C4-2B (cell line): ENCODE measurements at regions not wholly inside any gene's neighbourhood (a gene's known extent, or its start where the extent isn't known, plus 50 kb on each side); places are given as distances from the start of the nearest gene placed in this dataset.

Experiments used
- H3K27ac ChIP-seq: fragments of 450-650 bp; 2 replicates; pipeline ENCODE4 v1.5.1; 2017
- ZFX ChIP-seq: fragments of 450-650 bp; IDR thresholded peaks from 2 replicates; pipeline ENCODE4 v1.6.1; 2017
- TF ChIP-seq, protein P1 (sequence below): fragments of 450-650 bp; conservative IDR thresholded peaks from 2 replicates; pipeline ENCODE4 v1.5.1; 2017; ENCODE audit warnings: mild to moderate bottlenecking

DNA sequence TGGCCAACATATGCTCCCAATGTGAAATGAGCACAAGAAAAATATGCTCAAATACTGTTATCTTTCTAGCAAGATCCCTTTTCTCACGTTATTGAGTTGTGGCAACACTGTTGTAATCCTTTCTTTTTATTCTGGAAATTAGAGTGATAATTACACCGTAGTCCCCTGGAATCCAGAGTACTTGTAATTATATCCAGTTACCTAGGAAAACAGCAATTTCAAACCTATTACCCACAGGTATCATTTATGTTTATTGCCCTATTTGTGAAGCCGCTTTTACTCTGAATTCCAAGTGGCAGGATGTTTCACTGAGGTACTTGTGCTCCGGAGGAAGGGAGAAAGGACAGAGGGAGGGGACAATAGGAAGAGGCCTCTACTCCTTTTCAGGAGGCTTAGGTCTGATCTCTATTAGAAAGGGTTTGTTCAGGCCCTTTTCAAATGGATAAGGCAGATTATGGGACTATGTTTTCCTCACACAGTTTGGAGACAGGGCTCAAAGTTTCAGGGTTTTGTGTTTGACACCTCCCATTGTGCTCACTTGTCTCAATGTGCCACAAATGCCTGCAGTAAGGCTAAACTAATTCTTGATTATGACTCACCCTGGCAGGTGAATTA lies 646.6 kb downstream of the TUSC7 start:
- TF ChIP-seq ZFX = no peak
- TF ChIP-seq, protein P1, sequence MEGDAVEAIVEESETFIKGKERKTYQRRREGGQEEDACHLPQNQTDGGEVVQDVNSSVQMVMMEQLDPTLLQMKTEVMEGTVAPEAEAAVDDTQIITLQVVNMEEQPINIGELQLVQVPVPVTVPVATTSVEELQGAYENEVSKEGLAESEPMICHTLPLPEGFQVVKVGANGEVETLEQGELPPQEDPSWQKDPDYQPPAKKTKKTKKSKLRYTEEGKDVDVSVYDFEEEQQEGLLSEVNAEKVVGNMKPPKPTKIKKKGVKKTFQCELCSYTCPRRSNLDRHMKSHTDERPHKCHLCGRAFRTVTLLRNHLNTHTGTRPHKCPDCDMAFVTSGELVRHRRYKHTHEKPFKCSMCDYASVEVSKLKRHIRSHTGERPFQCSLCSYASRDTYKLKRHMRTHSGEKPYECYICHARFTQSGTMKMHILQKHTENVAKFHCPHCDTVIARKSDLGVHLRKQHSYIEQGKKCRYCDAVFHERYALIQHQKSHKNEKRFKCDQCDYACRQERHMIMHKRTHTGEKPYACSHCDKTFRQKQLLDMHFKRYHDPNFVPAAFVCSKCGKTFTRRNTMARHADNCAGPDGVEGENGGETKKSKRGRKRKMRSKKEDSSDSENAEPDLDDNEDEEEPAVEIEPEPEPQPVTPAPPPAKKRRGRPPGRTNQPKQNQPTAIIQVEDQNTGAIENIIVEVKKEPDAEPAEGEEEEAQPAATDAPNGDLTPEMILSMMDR = no peak
- no peak overlapping the region for H3K27ac ChIP-seq

DNA sequence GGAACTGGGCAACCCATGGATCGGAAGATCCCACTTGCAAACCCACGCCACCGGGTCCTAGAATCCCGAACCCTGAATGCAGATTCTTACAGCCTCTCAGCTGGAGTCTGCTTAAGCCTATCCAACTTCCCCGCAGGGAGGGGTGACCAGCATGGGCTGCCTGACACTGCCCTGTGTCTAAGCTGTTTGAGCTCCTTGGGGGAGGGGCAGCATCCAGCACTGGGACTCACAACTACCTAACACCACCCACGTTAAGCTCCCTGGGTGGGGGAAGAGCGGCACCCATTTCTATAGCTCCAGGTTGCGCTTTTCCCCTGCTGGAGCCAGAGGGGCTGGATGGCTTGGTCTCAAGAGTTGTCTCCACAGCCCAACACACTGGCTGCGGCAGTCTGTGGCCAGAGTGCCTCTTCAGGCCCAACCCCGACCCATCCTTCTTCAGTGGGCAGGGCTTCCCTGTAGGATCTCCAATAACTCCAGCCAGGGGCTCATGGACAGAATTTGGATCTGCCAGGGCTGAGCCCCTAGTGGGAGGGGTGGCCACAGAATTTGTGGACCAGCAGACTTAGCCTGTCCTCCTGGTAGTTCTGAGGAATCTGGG lies 649.2 kb downstream of the TUSC7 start:
- TF ChIP-seq, protein P1 = no peak
- no peak for TF ChIP-seq ZFX
- H3K27ac ChIP-seq = no peak overlapping the region

DNA sequence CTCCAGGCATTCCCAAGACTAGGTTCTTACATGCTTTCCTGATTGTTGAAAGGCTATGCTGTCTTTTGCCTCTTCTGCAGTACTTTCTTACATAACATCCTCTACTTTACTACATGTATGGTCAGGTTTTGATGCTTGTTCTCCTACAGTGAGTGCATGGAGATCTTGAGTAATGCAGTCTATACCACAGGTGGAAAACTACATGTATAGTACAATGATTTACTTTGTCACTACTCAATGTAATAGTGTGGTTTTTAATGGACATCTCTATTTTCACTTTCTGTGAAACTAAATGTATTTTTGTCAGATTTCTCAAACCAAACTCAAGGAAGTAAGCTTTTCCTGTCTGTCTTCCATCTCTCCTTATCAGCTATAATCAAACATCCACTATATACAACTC lies 657.0 kb downstream of the TUSC7 start:
- no peak overlapping the region for H3K27ac ChIP-seq
- no peak for TF ChIP-seq ZFX
- TF ChIP-seq, protein P1 = no peak

DNA sequence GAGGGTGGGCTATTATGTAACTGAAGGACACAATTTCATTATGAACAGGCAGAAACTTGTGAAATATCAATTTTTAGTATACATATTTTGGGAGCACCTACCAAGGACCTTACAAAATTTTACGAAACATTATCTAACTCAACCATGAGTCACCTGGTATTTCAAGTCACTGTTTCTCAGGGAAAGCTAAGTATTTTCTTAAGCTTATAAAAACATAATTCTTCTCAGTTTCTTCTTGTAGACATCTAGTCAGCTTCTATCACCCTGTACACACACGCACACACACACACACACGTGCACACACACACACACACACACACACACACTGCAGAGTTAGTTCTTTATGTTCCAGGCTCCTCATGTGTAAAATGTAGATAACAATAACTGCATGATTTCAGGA lies 658.3 kb downstream of the TUSC7 start:
- H3K27ac ChIP-seq = no peak overlapping the region

DNA sequence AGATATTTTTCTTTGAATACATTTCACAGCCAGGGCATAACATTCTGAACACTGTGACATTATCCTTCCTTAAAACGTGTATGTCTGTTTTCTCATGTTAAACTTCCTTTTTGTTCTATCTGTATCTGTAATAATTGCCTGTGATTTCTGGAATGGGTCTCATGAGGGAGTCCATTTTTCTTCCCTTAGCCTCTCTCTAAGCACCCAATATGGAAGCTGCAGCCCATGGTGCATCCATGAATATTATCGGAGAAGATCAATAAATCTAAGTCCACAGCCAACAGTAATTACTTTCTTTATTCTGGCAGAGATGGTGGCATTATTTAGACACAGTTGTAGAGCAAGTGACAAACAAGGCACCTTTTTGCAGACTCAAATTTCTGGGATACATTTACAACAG lies 671.1 kb downstream of the TUSC7 start:
- no peak overlapping the region for H3K27ac ChIP-seq
- TF ChIP-seq, protein P1 = no peak

More for the DNA sequence above, 658.3 kb downstream of the TUSC7 start:
- TF ChIP-seq, protein P1 = no peak
- no peak for TF ChIP-seq ZFX

DNA sequence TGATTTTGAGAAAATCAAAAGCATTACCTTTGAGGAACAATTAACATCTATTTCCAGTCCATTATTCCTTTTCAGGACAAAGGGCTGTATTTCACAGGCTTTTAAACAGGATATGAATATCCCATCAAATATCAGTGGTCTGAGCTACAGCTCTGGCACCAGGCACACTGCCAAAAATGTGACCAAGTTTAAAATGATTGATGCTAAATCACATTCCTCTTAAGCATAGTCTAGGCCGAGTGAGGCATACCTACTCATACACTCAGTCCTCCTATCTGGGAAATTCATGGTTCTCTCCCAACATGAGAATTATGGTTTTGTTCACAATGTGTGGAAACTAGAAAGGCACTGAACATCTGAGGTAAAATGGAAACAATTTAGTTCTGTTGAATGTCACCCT lies 683.5 kb downstream of the TUSC7 start:
- no peak overlapping the region for H3K27ac ChIP-seq
- TF ChIP-seq ZFX = no peak
- TF ChIP-seq, protein P1 = no peak

DNA sequence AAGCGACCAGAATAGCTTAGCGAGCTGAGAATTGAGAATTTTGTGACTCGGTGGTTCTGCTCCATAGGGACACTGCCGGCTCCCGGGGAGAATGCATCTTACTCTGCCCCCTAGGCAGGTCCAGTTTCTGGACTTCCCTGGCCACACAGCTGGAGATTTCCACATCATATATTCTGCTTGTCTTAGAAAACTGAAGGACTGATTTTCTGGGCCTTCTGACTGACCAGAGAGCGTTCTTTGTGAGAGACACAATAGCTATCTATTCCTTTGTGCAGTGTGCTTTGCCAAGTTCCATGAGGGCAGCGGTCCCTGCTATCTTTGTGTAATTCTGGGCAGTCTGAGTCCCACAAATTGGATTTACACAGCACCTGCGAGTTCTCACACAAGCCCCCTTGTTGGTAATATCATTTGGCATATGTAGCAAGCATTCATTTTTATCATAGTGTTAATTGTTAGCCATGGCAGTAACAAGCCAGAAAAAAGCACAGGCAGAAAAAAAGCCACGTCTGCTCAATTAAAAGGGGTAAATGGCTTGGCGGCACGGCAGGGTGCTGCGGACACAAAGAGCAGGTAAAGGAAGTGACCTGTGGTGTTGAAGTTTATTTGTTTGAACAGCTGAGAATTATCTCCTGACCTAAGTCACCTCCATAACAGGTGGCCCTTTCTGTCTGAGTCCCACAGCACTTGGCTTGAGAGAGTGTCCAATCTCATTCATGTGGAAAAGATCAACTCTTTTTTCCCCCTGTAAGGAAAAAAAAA lies 688.7 kb downstream of the TUSC7 start:
- no peak overlapping the region for H3K27ac ChIP-seq
- TF ChIP-seq, protein P1 = no peak
- no peak for TF ChIP-seq ZFX
